Gastroesophageal sphincter (tissue), 3 donors: ENCODE measurements at regions not wholly inside any gene's neighbourhood (a gene's known extent, or its start where the extent isn't known, plus 50 kb on each side); places are given as distances from the start of the nearest gene placed in this dataset.

Experiments used
- EP300 ChIP-seq: sonication (generic); formaldehyde crosslinking; IDR thresholded peaks from one replicate; pipeline ENCODE4 v1.6.1; 2017; ENCODE audit warnings: antibody characterized with exemption, mild to moderate bottlenecking
- POLR2A ChIP-seq, 2 donors: fragments of 450-650 bp; IDR thresholded peaks; one replicate each; pipeline ENCODE4 v1.6.1; 2017; ENCODE audit warnings: antibody characterized with exemption in 2 of 2, mild to moderate bottlenecking in 2 of 2, moderate library complexity in 1 of 2
- POLR2AphosphoS5 ChIP-seq: sonication (generic); formaldehyde crosslinking; IDR thresholded peaks from one replicate; pipeline ENCODE4 v1.6.1; 2017; ENCODE audit warnings: antibody characterized with exemption
- TF ChIP-seq, protein P1 (sequence below), 4 experiments: fragments of 200-600 bp in 2 of 4; fragments of 450-650 bp in 2 of 4; sonication (generic) in 1 of 4; IDR thresholded peaks; one replicate each; pipeline ENCODE4 v1.5.1; 2017 to 2019; ENCODE audit warnings: antibody characterized with exemption in 4 of 4, mild to moderate bottlenecking in 2 of 4, moderate library complexity in 2 of 4

DNA sequence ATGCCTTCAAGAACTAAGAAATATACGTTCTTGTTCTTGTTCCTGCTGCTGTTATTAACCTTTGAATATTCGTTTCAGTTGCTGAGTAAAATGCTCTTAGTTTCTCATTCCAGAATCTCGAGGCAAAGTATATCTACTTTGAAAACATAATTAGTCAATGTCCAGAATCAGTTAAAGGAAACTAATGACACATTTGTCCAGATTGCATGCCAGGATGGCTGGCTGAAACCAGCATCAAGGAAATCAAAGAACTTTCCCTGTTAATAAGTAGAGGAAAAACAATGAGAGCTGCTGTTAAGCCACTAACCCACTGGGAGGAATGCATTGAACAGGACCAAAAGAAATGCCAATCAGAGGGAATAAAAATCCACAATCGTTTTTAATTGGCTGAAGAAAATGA, 196.9 kb downstream of the ALDH8A1 start:
- TF ChIP-seq, protein P1, sequence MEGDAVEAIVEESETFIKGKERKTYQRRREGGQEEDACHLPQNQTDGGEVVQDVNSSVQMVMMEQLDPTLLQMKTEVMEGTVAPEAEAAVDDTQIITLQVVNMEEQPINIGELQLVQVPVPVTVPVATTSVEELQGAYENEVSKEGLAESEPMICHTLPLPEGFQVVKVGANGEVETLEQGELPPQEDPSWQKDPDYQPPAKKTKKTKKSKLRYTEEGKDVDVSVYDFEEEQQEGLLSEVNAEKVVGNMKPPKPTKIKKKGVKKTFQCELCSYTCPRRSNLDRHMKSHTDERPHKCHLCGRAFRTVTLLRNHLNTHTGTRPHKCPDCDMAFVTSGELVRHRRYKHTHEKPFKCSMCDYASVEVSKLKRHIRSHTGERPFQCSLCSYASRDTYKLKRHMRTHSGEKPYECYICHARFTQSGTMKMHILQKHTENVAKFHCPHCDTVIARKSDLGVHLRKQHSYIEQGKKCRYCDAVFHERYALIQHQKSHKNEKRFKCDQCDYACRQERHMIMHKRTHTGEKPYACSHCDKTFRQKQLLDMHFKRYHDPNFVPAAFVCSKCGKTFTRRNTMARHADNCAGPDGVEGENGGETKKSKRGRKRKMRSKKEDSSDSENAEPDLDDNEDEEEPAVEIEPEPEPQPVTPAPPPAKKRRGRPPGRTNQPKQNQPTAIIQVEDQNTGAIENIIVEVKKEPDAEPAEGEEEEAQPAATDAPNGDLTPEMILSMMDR (IDR thresholded peaks at IDR 0.05): no peak
- TF ChIP-seq POLR2A (IDR thresholded peaks at IDR 0.05): no peak
- TF ChIP-seq EP300: no peak
- no peak for TF ChIP-seq POLR2AphosphoS5
